SK-N-SH (cell line): ENCODE measurements at regions not wholly inside any gene's neighbourhood (a gene's known extent, or its start where the extent isn't known, plus 50 kb on each side); places are given as distances from the start of the nearest gene placed in this dataset.
"Not testable (repeated sequence)": the region's sequence is repeated elsewhere in the genome, so short reads cannot be mapped to it uniquely, and the experiment has no call there.

Experiments used
- CTCF ChIA-PET: fragments of 300-600, 350-600 bp; formaldehyde crosslinking; extraction: SDS; loops from one replicate; lab custom pipeline; 2021; lab: Yijun Ruan, JAX
- POLR2A ChIA-PET: fragments of 350-600 bp; sonication (Branson Sonifier 250); formaldehyde crosslinking; extraction: SDS; loops from one replicate; lab custom pipeline; 2020; ENCODE audit warnings: antibody characterized with exemption, inconsistent platforms; lab: Yijun Ruan, JAX
- DNase-seq: peaks from one replicate; pipeline ENCODE4 v3.0.0; 2012
- H2AFZ ChIP-seq: fragments of 200-600 bp; sonication (generic); 2 replicates; pipeline ENCODE4 v1.8.1; 2016; ENCODE audit warnings: antibody characterized with exemption, mild to moderate bottlenecking, low read depth
- H3F3A ChIP-seq: fragments of 200-600 bp; sonication (generic); replicated peaks from 2 replicates; pipeline ENCODE3; 2016; ENCODE audit warnings: antibody characterized with exemption, mild to moderate bottlenecking; ENCODE audit not compliant: insufficient read depth
- H3K27ac ChIP-seq, 2 experiments: fragments of 200-500 bp in 1 of 2; fragments of 200-600 bp in 1 of 2; sonication (Bioruptor generic) in 1 of 2; sonication (generic), shearing (Covaris generic) in 1 of 2; 2 replicates each; pipeline versions ENCODE4 v1.5.1 to v1.6.1; 2014 to 2016; ENCODE audit warnings: low read depth in 2 of 2, inconsistent platforms in 1 of 2, low read length in 1 of 2, mild to moderate bottlenecking in 1 of 2, mixed read lengths in 1 of 2
- H3K27me3 ChIP-seq: fragments of 200-600 bp; sonication (generic), shearing (Covaris generic); 2 replicates; pipeline ENCODE4 v1.6.1; 2016; ENCODE audit warnings: mixed run types; ENCODE audit not compliant: insufficient read depth
- H3K36me3 ChIP-seq, 2 experiments: fragments of 200-500 bp in 1 of 2; fragments of 200-600 bp in 1 of 2; sonication (Bioruptor generic) in 1 of 2; sonication (generic) in 1 of 2; replicated peaks in 1 of 2; 2 replicates each; pipeline versions ENCODE3 to v1.5.1; 2014 to 2016; ENCODE audit warnings: low read length in 1 of 2, mild to moderate bottlenecking in 1 of 2; ENCODE audit not compliant: insufficient read depth in 2 of 2, control insufficient read depth in 1 of 2
- H3K4me1 ChIP-seq, 2 experiments: fragments of 200-500 bp in 1 of 2; fragments of 200-600 bp in 1 of 2; sonication (Bioruptor generic) in 1 of 2; sonication (generic), shearing (Covaris generic) in 1 of 2; 2 replicates each; pipeline versions ENCODE4 v1.5.1 to v1.6.1; 2014 to 2016; ENCODE audit warnings: low read depth in 1 of 2, low read length in 1 of 2, mixed run types in 1 of 2; ENCODE audit not compliant: insufficient read depth in 2 of 2, control insufficient read depth in 1 of 2
- H3K4me2 ChIP-seq: fragments of 200-600 bp; sonication (generic), shearing (Covaris generic); 2 replicates; pipeline ENCODE4 v1.6.1; 2017; ENCODE audit warnings: mixed run types
- H3K4me3 ChIP-seq, 2 experiments: fragments of 200-500 bp in 1 of 2; fragments of 200-600 bp in 1 of 2; sonication (Bioruptor generic) in 1 of 2; sonication (generic), shearing (Covaris generic) in 1 of 2; 2 replicates each; pipeline versions ENCODE4 v1.5.1 to v1.8.1; 2014 to 2016; ENCODE audit warnings: low read depth in 2 of 2, inconsistent platforms in 1 of 2, low read length in 1 of 2, mild to moderate bottlenecking in 1 of 2, mixed read lengths in 1 of 2, moderate library complexity in 1 of 2
- H3K79me2 ChIP-seq: fragments of 200-600 bp; sonication (generic); 2 replicates; pipeline ENCODE4 v1.8.1; 2017; ENCODE audit warnings: mild to moderate bottlenecking; ENCODE audit not compliant: insufficient read depth
- H3K9ac ChIP-seq: fragments of 200-600 bp; sonication (generic); 2 replicates; pipeline ENCODE4 v1.6.1; 2017; ENCODE audit warnings: mixed run types
- H3K9me2 ChIP-seq: fragments of 200-600 bp; sonication (generic); 2 replicates; pipeline ENCODE4 v1.6.1; 2017; ENCODE audit warnings: mixed run types
- H3K9me3 ChIP-seq: fragments of 200-600 bp; sonication (generic); 2 replicates; pipeline ENCODE4 v1.6.1; 2017; ENCODE audit warnings: mixed run types, mild to moderate bottlenecking, moderate library complexity
- H4K20me1 ChIP-seq: fragments of 200-600 bp; sonication (generic); 2 replicates; pipeline ENCODE4 v1.6.1; 2017; ENCODE audit warnings: mild to moderate bottlenecking, mixed run types; ENCODE audit not compliant: insufficient read depth
- CHD2 ChIP-seq: fragments of 150-350 bp; IDR thresholded peaks from 2 replicates; pipeline ENCODE4 v1.6.1; 2018; ENCODE audit warnings: low read length; ENCODE audit not compliant: partially characterized antibody
- CTCF ChIP-seq: fragments of 200-600 bp; sonication (generic); IDR thresholded peaks from 2 replicates; pipeline ENCODE4 v1.6.1; 2017; ENCODE audit warnings: antibody characterized with exemption, mild to moderate bottlenecking, moderate library complexity
- EP300 ChIP-seq, 2 experiments: IDR thresholded peaks; 2 replicates each; pipeline versions ENCODE4 v1.4.0 to v1.6.1; 2012; ENCODE audit warnings: borderline replicate concordance in 1 of 2, low read depth in 1 of 2, low read length in 1 of 2
- EZH2phosphoT487 ChIP-seq: fragments of 200-600 bp; sonication (generic); IDR thresholded peaks from 2 replicates; pipeline ENCODE4 v1.6.1; 2017; ENCODE audit warnings: low read depth, mixed run types, mild to moderate bottlenecking, antibody characterized with exemption, moderate library complexity, borderline replicate concordance
- FOXJ3 ChIP-seq: sonication (generic); formaldehyde crosslinking; IDR thresholded peaks from 2 replicates; pipeline ENCODE4 v1.5.1; 2020; ENCODE audit warnings: mild to moderate bottlenecking, missing genetic modification reagents
- FOXM1 ChIP-seq: IDR thresholded peaks from 2 replicates; pipeline ENCODE4 v1.4.0; 2012; ENCODE audit warnings: low read depth, mild to moderate bottlenecking
- GABPA ChIP-seq: IDR thresholded peaks from 2 replicates; pipeline ENCODE4 v1.4.0; 2012; ENCODE audit warnings: low read depth, mild to moderate bottlenecking
- GATA2 ChIP-seq: sonication (generic); formaldehyde crosslinking; IDR thresholded peaks from 2 replicates; pipeline ENCODE4 v1.5.0; 2020; ENCODE audit warnings: mild to moderate bottlenecking, missing genetic modification reagents
- IRF3 ChIP-seq: fragments of 150-350 bp; IDR thresholded peaks from 2 replicates; pipeline ENCODE4 v1.6.1; 2016; ENCODE audit warnings: mild to moderate bottlenecking, low read depth, low read length
- MAX ChIP-seq: IDR thresholded peaks from 2 replicates; pipeline ENCODE4 v1.4.0; 2012; ENCODE audit warnings: low read depth
- MXI1 ChIP-seq: IDR thresholded peaks from 2 replicates; pipeline ENCODE4 v1.6.1; 2012; ENCODE audit warnings: mild to moderate bottlenecking, low read depth, low read length, improper control_type of control experiment
- NRF1 ChIP-seq: IDR thresholded peaks from 2 replicates; pipeline ENCODE4 v1.6.1; 2012; ENCODE audit warnings: low read depth, mild to moderate bottlenecking, low read length
- RCOR1 ChIP-seq: fragments of 150-350 bp; IDR thresholded peaks from 2 replicates; pipeline ENCODE4 v1.6.1; 2017; ENCODE audit warnings: antibody characterized with exemption, low read length
- REST ChIP-seq: IDR thresholded peaks from 2 replicates; pipeline ENCODE4 v1.6.1; 2012; ENCODE audit warnings: mild to moderate bottlenecking, low read depth, low read length, moderate library complexity
- SIN3A ChIP-seq: IDR thresholded peaks from 2 replicates; pipeline ENCODE4 v1.6.1; 2012; ENCODE audit warnings: low read depth, mild to moderate bottlenecking, low read length, moderate library complexity, borderline replicate concordance
- SMC3 ChIP-seq: IDR thresholded peaks from 2 replicates; pipeline ENCODE4 v1.6.1; 2012; ENCODE audit warnings: low read depth, low read length, improper control_type of control experiment
- TAF1 ChIP-seq: IDR thresholded peaks from 2 replicates; pipeline ENCODE4 v1.6.1; 2012; ENCODE audit warnings: low read depth, mild to moderate bottlenecking, low read length, moderate library complexity, borderline replicate concordance
- TCF12 ChIP-seq: IDR thresholded peaks from 2 replicates; pipeline ENCODE4 v1.4.0; 2012
- TEAD4 ChIP-seq: IDR thresholded peaks from 2 replicates; pipeline ENCODE4 v1.4.0; 2012; ENCODE audit warnings: mild to moderate bottlenecking, borderline replicate concordance; ENCODE audit not compliant: insufficient read depth
- USF1 ChIP-seq: IDR thresholded peaks from 2 replicates; pipeline ENCODE4 v1.4.0; 2012; ENCODE audit warnings: low read depth, borderline replicate concordance
- WGBS: methylation state at CpG from one replicate; pipeline ENCODE4 v1.1.6; 2017; ENCODE audit warnings: low lambda C conversion rate; 5-methylcytosine and 5-hydroxymethylcytosine counted together

GRCh38 chr7:116373229-116373628 is 126.3 kb upstream of the CAV2 start:
- H3K36me3 ChIP-seq, H4K20me1 ChIP-seq, H3K4me2 ChIP-seq, H3F3A ChIP-seq, H3K9me2 ChIP-seq, H3K4me1 ChIP-seq, H3K27ac ChIP-seq, CTCF ChIA-PET, POLR2A ChIA-PET, H2AFZ ChIP-seq, H3K79me2 ChIP-seq, H3K9me3 ChIP-seq, H3K9ac ChIP-seq, H3K4me3 ChIP-seq, DNase-seq, H3K27me3 ChIP-seq: not testable (repeated sequence)
- WGBS: 31% methylated on average over 3 of the region's 3 CpGs

- Histone ChIP-seq H3K4me3 (no peak overlapping the region), H3K27me3 (no peaks in the 10 kb centered on the region), H3K9ac (no peak overlapping the region), H3K36me3 (no peaks in the 10 kb centered on the region), H3K9me3 (no peaks in the 10 kb centered on the region), H3K4me1 (0 out of 4 replicates have a peak, but pooled peaks cover 0 to 5% of the 10 kb centered on the region in 2 experiments), H2AFZ (no peak overlapping the region), H3K27ac (no peak overlapping the region), H3K79me2 (no peaks in the 10 kb centered on the region), H4K20me1 (no peaks in the 10 kb centered on the region), H3F3A (peaks cover 9% of the 10 kb centered on the region), H3K9me2 (no peaks in the 10 kb centered on the region), H3K4me2 (no peak overlapping the region)
- no peak for DNase-seq
- CTCF ChIA-PET: no interaction called here
- WGBS: 76% methylated on average over 2 of the region's 2 CpGs
- POLR2A ChIA-PET: no interaction called here
- no peak for TF ChIP-seq SMC3
- no peak for TF ChIP-seq REST
- TF ChIP-seq MXI1: no peak
- no peak for TF ChIP-seq EP300 (IDR thresholded peaks at IDR 0.05; ENCODE audit: borderline replicate concordance in 1 of 2, low read depth in 1 of 2, low read length in 1 of 2)
- TF ChIP-seq FOXJ3: no peak
- no peak for TF ChIP-seq USF1
- no peak for TF ChIP-seq EZH2phosphoT487
- TF ChIP-seq MAX: no peak
- TF ChIP-seq RCOR1: no peak
- TF ChIP-seq CHD2: no peak
- no peak for TF ChIP-seq NRF1
- TF ChIP-seq TCF12: no peak
- no peak for TF ChIP-seq GATA2 (CRISPR knock-in tag)
- no peak for TF ChIP-seq SIN3A
- no peak for TF ChIP-seq CTCF
- TF ChIP-seq FOXM1: no peak
- no peak for TF ChIP-seq TEAD4
- TF ChIP-seq TAF1: no peak
- no peak for TF ChIP-seq GABPA
- TF ChIP-seq IRF3: no peak
These were observed 121.8 kb upstream of the CAV2 start for GRCh38 chr7:116377721-116378120.
